OCI-M2 (cell line): ENCODE measurements at regions not wholly inside any gene's neighbourhood (a gene's known extent, or its start where the extent isn't known, plus 50 kb on each side); places are given as distances from the start of the nearest gene placed in this dataset.
"Not testable (repeated sequence)": the region's sequence is repeated elsewhere in the genome, so short reads cannot be mapped to it uniquely, and the experiment has no call there.

Experiments
- DNase-seq: peaks from one replicate; lab custom pipeline; 2025; ENCODE audit not compliant: unreplicated experiment; lab: John Stamatoyannopoulos, UW

DNA sequence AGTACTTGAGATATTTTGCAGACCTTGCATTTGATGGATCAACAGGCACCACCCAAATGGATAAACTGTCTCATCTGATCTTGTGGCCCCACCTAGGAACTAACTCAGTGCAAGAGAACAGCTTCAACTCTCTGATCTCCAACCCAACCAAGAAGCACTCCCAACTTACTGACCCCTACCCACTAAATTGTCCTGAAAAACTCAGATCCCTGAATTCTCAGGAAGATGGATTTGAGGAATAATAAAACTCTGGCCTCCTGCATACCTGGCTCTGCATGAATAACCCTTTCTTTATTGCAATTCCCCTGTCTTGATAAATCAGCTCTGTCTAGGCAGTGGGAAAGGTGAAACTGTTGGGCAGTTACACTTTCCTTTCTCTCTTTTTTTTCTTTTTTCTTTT lies 247.9 kb downstream of the ZPLD1 start:
- no peak for DNase-seq

DNA sequence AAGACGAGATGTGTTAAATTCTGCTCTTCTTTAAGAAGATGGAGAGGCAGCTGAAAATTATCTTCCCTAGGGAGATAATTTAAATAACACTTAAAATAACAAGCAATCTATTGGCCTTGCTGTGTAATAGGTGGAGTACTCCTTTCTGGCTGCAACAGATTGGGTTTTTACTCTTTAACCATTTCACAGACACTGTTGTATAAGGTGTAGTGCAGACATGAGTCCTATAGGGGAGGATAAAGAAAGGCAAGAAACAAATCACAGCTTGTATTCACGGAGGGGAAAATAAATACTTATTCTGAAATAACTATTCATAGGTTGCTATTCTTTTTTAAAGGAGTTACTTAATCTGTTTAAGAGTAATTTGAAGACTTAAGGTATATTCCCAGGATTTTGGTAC lies 252.0 kb downstream of the ZPLD1 start:
- no peak for DNase-seq

DNA sequence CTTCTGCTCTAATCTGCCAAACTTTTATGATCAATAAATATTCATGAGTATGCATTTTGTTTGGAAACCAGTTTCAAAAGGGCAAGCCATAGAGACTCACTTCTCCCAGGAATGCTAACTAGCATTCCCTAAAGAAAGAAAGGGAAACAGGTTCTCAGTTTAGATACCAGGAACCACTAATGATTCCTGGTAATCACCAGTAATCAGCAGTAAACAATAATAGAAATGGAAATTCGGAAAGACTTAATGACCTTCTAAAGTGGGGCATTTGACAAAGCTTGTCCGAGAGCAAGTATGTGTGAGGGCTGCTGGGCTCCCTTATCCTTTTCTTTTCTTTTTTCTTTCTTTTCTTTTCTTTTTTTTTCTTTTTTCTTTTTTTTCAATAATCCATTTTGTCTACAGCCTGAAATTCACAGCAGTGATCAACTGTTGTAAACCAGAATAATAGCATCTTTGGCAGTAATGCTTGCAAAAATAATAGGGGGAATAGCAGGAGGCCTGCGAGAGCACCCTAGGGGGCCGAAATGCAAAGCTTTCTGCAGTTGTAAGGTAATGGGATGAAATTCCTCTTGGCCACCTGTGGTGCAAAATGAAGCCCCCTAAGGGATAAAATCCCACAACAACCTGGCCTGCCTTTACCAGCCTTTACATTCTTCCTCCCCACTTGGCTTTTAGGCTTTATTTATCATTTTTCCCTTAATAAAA lies 253.2 kb downstream of the ZPLD1 start:
- no peak for DNase-seq

DNA sequence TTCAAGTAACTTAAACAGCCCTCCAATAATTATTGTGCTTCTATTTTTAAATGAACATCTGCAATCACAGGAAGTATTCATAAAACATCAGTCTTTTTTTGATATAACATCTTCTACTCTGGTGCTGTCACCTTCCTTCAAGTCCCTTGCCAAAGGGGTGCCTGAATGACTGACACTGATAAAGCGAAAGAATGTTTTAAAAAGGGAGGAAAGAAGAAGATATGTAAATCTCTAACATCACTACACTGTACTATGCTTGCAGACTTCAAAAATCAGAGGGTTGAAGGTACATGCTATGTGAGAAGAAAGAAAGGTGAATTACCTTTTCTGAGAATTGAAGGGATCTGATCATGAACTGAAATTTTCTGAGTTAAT lies 253.7 kb downstream of the ZPLD1 start:
- DNase-seq = no peak

DNA sequence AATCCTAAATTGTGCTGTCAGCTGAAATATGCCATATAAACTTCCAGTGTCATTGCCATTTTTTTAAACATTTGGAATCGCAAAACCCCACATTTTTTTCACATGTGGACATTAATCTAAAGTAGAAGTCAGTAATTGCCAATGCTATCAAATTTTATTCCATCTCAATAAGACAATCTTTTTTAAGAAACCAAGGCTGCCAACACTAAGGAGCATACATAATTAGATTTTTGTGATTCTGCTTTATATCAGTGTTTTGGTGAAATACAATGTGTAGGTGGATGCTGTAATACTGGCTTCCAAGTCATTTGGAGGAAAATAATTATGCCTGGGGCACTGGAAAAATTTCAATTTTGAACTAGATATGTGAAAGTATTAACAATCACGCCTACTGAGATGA lies 256.7 kb downstream of the ZPLD1 start:
- DNase-seq = no peak

DNA sequence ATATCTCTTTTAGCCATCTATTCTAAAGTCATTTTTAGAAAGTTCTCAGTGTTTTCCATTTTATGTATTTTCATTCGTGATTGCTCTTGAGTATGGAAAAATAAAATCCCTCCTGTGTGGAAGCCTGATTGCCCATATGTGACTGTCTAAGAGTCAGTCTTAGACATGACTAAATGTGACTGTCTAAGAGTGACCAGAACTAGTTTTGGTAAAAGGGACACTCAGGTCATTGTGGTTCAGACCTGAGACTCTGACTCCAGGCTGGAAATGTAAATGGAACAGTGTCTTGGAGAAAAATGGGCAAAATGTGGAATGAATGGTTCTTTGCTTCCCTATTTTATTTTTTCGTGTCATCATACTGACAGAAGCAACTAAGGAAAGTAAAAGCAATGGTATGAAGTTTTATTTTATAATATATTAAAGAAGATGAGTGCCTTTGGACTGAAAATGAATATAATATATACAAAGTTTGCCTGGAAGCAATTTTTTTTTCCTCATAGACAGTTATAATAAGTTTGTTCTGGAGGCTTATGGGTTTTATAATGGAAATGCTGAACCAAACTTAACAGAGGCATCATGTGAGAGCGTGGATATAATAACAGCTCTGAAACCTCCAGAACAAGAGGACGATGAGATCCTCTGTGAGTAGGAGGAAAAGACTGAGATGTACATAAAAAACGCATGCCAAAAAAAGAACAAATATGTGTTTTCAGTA lies 264.4 kb downstream of the ZPLD1 start:
- no peak for DNase-seq

DNA sequence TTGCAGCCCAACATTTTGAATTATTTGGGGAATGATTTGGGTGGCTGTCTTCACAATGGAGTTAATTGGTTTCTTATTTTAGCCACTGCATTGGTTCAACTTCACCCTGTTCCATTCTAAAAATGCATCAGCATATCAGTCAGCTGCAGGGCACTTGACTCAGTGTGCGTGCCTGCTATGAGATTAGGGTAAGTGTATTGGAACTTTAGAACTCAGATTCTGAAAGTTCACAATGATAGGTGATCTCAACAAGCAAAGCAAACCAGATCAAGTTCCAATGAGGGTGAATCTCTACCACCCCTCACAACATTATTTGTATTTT lies 265.0 kb downstream of the ZPLD1 start:
- DNase-seq = no peak

DNA sequence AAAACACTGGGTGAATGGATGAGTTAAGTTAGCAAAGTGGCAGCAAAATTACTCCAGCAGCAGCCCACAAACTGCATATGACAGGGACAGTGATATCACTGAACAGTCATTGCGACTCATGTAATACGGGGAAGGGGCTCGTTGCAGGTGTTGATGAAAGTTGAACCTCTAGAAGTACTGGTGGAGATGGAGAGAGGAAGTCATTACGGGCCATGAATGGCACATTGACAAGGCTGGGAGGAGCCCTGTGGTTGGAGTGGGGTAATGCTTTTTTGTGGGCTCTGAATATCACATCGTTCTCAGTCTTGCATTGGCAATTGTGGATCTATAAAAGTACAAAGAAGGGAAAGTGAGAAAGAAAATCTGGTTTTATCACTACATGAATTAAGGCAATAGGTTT lies 278.1 kb downstream of the ZPLD1 start:
- DNase-seq = no peak

DNA sequence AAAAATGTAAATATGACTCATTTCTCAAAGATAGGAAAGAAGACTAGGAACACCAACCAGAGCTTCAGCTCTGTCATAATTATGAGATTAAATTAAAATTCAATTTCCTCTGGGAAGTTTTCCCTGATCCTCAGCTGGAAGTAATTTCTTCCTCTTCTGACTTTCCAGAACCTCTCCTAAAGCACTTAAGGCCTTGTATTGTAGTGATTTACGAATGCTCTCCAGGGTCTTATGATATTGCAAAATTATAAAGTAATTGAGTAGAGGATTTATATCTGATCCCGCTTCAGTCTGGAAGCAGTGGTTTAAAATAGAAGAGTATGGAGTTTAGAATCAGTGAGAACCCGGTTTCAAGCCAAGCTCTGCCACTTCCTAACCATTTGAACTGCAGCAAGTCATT lies 279.8 kb downstream of the ZPLD1 start:
- no peak for DNase-seq

DNA sequence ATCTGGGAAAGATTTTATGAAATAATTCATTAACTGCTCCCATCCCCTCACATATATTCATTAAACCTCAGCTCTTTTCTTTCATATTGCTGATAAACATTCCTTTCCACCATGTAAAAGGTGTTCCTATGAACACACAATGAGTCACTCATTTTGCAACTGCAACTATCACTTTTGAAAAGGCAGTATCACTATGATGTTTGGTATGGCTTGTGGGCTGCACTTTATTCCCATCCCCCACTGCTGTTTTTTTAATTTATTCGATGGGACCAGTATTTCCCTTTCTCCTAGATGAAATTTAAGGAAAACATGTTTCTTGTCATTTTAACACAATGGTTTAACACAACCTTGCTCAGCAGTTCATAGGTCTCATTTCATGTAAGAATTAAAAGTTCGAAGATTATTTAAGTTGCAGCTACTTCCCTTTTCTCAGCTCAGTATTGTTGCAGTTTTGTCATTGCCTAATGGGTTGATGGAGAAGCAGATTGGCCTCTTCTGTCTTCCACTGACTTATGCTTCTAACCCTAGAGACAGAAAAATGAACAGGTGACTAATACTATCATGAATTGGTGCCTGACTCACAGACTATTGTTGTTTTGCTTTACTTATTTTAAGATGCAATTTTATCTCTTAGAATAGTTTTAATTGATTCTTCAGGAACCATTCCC lies 280.3 kb downstream of the ZPLD1 start:
- DNase-seq = no peak

DNA sequence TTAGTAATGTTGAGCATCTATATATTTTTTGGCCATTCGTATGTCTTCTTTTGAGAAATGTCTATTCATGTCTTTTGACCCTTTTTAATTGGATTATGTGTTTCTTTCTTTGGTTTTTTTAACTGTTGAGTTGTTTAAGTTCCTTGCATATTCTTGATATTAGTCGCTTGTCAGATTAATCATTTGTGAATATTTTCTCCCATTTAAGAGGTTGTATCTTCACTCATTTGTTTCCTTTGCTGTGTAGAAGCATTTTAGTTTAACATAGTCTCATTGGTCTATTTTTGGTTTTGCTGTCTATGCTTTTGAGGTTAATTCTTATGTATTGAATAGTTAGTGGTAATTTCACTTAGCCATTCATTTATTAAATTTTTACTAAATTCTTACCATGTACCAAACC lies 283.8 kb downstream of the ZPLD1 start:
- no peak for DNase-seq

DNA sequence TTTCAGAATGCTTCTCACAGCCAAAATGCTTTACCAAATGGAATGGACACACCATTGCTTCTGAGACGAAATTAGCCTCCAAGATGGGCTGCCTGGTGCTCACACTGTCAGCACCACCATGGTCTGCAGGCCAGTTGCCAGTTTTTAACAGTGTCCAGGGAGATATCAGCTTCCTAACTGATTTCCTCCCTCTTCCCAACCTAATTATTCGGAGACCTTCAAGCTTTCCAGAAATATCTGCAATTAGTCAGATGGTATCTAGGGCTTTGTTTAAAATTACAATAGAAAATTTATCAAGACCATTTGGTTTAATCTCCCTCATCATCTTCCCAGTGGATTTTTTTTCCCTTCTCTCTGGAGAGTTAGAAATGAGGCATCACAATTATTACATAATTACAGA lies 287.5 kb downstream of the ZPLD1 start:
- DNase-seq = no peak

DNA sequence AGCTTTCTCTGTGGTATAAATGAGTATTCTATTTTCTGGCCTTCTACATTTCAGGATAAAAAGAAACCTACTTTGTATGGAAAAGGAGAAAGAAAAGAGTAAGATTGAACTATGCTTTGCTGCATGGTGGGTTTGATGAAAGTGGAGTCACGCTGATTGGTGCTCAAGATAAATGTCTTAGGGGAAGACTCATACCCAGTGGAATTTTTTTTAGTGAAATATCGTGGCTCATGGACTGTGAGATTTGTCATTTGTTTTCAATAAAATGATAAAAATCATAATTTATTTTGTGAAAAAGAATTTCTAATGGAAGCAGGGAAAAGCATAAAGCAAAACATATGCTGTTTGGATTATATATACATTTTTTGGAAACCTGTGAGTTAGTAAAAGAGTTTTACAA lies 292.5 kb downstream of the ZPLD1 start:
- DNase-seq = no peak

DNA sequence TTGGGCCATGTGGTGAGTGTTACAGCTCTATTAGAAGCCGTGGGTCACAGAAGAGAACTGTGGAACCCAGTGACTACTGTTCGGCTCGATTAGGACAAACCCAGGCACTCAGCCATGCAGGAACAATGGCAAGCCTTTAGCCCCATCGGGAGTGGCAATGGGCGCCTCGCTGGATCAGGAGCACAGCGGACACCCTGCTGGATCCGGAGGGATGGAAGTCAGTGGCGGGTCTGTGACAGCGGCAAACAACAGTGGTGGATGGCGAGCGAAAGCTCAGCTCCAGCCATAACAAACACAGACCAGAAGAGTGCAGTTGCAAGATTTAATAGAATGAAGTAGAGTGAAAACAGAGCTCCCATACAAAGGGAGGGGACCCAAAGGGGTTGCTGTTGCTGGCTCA lies 297.8 kb downstream of the ZPLD1 start:
- DNase-seq = not testable (repeated sequence)

DNA sequence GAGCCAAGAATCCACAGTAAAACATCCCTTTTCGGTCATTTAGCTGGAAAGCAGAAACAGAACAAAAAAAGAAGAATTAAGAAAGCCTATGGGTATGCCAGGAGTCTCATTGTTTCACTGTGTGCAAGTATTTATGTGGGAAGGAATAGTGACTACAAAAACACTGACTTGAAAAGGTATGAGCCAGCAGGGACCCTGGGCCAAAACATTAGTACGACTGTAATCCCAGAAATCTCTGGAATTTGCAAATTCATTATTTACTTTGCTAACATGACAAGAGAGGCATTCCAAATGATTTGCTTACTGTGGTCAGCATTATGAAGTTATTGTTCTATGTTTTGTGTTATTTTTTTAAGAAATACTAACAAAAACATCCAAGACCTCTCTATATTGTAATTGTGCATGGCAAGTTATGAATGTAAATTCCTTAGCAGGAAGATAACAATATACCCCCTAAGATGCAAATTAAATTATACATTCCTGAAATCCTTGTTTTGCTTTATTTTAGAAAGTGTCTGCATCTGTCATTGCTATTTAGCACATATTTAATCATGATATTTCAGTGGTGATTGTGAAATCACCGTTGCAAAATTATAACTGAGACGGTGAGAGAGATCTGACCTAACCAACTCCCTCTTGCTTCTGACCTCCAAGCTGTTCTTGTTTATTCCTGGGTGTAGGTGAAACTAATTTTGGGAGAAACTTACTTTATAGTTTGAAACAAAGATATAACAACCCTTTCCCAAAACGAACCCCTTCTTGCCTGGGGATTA lies 299.2 kb downstream of the ZPLD1 start:
- DNase-seq = no peak

DNA sequence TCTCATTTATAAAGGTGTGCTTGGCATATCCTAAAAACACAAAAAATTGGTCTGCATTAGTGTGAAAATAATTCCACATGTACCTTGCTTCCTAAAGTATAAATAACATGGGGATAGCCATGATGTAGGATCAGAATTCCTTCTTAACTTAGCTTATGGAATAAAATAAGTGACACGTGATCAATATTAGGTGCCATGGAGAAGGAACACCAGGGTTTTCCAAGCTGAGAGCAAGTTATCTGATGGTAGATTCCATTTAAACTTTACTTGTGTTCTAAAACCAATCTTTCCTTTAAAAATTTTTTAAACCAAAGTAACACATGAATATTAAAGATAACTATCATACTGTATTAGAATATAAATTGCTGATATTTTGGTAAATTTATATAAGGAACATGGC lies 300.5 kb downstream of the ZPLD1 start:
- DNase-seq = no peak

DNA sequence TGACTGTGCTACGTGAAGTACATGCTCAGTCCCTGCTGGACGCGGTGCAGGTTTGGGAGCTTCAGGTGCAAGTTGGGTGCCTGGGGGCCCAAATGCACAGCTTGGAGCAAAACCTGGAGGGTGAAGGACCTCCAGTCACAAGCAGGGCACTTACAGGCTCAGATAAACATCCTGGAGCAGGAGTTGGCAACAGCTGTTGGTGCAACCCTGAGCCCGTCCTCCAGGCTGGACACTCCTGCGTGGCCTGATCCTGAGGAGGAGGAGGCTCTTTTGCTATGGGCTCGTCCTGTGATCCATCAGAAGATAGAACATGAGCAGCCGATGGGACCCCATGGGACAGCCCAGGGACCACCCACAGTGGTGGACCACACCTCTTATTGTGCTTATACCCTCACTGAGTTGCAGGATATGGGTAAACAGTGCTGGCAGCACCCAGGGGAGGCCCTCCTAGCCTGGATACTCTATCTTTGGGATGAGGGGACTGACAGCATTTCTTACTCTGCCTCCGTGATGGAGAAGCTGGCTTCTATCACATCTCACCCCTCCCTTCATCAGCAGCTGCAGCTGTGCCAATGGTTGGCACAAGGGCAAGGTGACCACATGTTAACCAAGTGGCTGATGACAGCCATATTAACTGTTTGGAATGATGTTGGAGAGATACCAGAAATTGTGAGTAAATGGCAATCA lies 301.6 kb downstream of the ZPLD1 start:
- no peak for DNase-seq

DNA sequence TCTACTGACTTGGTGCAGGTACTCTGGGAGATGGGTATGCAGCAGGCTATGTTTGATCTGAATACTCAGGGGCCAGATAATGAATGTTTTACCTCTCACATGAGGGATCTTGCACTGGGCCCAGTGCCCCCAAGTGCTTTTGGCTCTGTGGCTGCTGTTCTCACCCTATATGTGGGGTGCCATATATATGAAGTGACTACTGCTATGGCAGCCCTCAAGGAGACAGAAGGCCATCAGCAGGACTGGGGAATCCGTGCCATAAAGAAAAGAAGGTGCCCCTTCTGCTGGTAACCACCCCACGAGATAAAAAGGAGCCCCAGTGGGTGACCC lies 302.1 kb downstream of the ZPLD1 start:
- no peak for DNase-seq

DNA sequence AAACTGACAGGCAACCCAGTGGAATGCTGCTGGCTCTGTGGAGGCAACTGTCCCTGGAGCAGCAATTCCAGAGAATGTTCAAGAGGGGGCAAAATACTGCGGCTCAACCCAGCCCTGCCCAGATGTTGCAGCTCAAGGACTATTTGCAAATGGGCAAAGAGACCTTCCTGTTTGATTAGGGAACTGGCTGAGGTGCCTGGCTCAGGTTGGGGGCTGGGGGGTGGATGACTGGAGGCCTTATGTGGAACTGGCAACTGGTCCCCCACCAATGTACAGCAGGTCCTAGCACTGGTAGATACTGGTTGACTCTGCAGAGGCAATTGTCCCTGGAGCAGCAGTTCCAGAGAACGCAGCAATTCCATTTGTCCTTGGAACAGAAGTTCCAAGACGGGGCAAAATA lies 302.5 kb downstream of the ZPLD1 start:
- DNase-seq = no peak

DNA sequence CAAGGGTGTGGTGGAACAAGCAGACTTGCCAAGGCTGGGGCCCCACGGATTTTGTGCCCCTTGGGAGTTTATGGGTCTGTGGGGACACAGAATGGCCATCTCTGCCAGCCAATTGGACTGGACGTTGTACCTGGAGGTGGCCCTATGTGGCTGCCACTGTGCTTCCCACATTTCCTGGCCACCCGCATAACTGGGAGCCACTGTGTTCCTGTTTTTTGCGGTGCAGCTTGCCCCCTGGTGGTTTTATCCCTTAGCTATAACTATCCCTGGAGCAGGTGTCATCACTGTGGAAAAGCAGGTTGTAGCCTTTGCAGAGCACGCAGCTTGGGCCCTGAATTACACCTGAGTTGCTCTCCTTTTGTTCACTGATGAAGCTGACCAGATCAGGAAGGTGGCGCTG lies 306.3 kb downstream of the ZPLD1 start:
- no peak for DNase-seq

DNA sequence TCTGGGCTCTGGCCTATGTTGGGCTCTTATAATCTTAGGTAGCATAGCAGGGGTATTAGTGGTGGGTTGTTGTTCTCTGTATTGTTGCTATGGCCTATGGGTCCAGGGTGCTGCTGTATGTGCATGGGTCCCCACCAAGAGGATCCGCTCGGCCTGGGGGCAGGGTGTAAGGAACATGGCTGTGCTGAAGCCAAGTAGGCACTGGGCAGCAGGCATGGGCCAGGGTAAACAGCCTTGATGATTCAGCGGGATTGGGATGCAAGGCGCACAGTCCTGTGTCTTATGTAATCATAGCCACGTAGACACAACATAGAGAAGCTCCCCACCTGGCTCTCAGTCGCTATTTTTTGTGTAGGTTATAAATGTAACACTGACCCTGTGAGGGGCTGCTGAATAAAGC lies 306.9 kb downstream of the ZPLD1 start:
- DNase-seq = no peak
